H9 (cell line): ENCODE measurements at regions not wholly inside any gene's neighbourhood (a gene's known extent, or its start where the extent isn't known, plus 50 kb on each side); places are given as distances from the start of the nearest gene placed in this dataset.

Experiments
- DNase-seq: peaks from one replicate; pipeline ENCODE4 v3.0.0-alpha.2; 2017
- H2AFZ ChIP-seq: one replicate; pipeline ENCODE4 v1.6.1; 2013; ENCODE audit warnings: mild to moderate bottlenecking, low read length, control low read depth, moderate library complexity
- H2AK5ac ChIP-seq: 2 replicates; pipeline ENCODE4 v1.6.1; 2013; ENCODE audit warnings: low read length, control low read depth, mixed read lengths; ENCODE audit not compliant: insufficient read length
- H2BK120ac ChIP-seq: one replicate; pipeline ENCODE4 v1.6.1; 2013; ENCODE audit warnings: low read depth, mild to moderate bottlenecking, low read length, control low read depth, inconsistent platforms; ENCODE audit not compliant: poor library complexity, severe bottlenecking
- H2BK12ac ChIP-seq: 2 replicates; pipeline ENCODE4 v1.6.1; 2013; ENCODE audit warnings: low read length, control low read depth, mixed read lengths, low read depth; ENCODE audit not compliant: insufficient read length
- H2BK15ac ChIP-seq: 2 replicates; pipeline ENCODE4 v1.6.1; 2013; ENCODE audit warnings: low read depth, low read length, control low read depth
- H2BK20ac ChIP-seq: one replicate; pipeline ENCODE4 v1.6.1; 2013; ENCODE audit warnings: low read depth, mild to moderate bottlenecking, low read length, control low read depth, inconsistent platforms; ENCODE audit not compliant: poor library complexity, severe bottlenecking
- H2BK5ac ChIP-seq: 2 replicates; pipeline ENCODE4 v1.6.1; 2013; ENCODE audit warnings: low read length, control low read depth, mixed read lengths; ENCODE audit not compliant: insufficient read length
- H3K14ac ChIP-seq: 2 replicates; pipeline ENCODE4 v1.6.1; 2013; ENCODE audit warnings: low read length, control low read depth; ENCODE audit not compliant: insufficient read depth
- H3K18ac ChIP-seq: 2 replicates; pipeline ENCODE4 v1.6.1; 2013; ENCODE audit warnings: low read depth, mild to moderate bottlenecking, mixed read lengths, low read length, control low read depth; ENCODE audit not compliant: insufficient read length
- H3K23ac ChIP-seq: 2 replicates; pipeline ENCODE4 v1.6.1; 2013; ENCODE audit warnings: low read length, control low read depth, mixed read lengths, low read depth; ENCODE audit not compliant: insufficient read length
- H3K23me2 ChIP-seq: 2 replicates; pipeline ENCODE4 v1.6.1; 2013; ENCODE audit warnings: low read depth, mild to moderate bottlenecking, mixed read lengths, low read length, control low read depth; ENCODE audit not compliant: insufficient read length, poor library complexity, severe bottlenecking
- H3K27ac ChIP-seq: 2 replicates; pipeline ENCODE4 v1.5.1; 2013; ENCODE audit warnings: low read length, control low read depth, mixed read lengths, low read depth; ENCODE audit not compliant: insufficient read length
- H3K27me3 ChIP-seq: 2 replicates; pipeline ENCODE4 v1.6.1; 2013; ENCODE audit warnings: low read length, control low read depth, inconsistent platforms; ENCODE audit not compliant: insufficient read depth
- H3K4ac ChIP-seq: 2 replicates; pipeline ENCODE4 v1.6.1; 2013; ENCODE audit warnings: low read depth, mild to moderate bottlenecking, control low read depth, inconsistent platforms, low read length, moderate library complexity
- H3K4me1 ChIP-seq: 2 replicates; pipeline ENCODE4 v1.6.1; 2013; ENCODE audit warnings: low read length, control low read depth, inconsistent platforms; ENCODE audit not compliant: insufficient read depth
- H3K4me2 ChIP-seq: 2 replicates; pipeline ENCODE4 v1.6.1; 2013; ENCODE audit warnings: low read length, control low read depth, mixed read lengths; ENCODE audit not compliant: insufficient read length, insufficient read depth
- H3K56ac ChIP-seq: 2 replicates; pipeline ENCODE4 v1.6.1; 2013; ENCODE audit warnings: low read depth, mild to moderate bottlenecking, mixed read lengths, low read length, control low read depth; ENCODE audit not compliant: insufficient read length
- H3K79me1 ChIP-seq: 2 replicates; pipeline ENCODE4 v1.6.1; 2013; ENCODE audit warnings: low read depth, mild to moderate bottlenecking, moderate library complexity, low read length, control low read depth, inconsistent platforms; ENCODE audit not compliant: insufficient read depth, poor library complexity, severe bottlenecking
- H3K79me2 ChIP-seq: 2 replicates; pipeline ENCODE4 v1.6.1; 2013; ENCODE audit warnings: low read length, control low read depth, inconsistent platforms; ENCODE audit not compliant: insufficient read depth
- H3K9ac ChIP-seq: 2 replicates; pipeline ENCODE4 v1.6.1; 2013; ENCODE audit warnings: low read length, control low read depth, mixed read lengths; ENCODE audit not compliant: insufficient read length; ENCODE audit errors: extremely low read depth
- H3K9me3 ChIP-seq: one replicate; pipeline ENCODE4 v1.6.1; 2013; ENCODE audit warnings: low read depth, low read length, inconsistent platforms; ENCODE audit not compliant: control insufficient read depth
- H3T11ph ChIP-seq: one replicate; pipeline ENCODE4 v1.6.1; 2013; ENCODE audit warnings: mild to moderate bottlenecking, low read length, control low read depth, inconsistent platforms
- H4K20me1 ChIP-seq: one replicate; pipeline ENCODE4 v1.6.1; 2013; ENCODE audit not compliant: control insufficient read depth, insufficient read length, insufficient read depth
- H4K5ac ChIP-seq: 2 replicates; pipeline ENCODE4 v1.6.1; 2013; ENCODE audit warnings: low read depth, mild to moderate bottlenecking, mixed read lengths, low read length, control low read depth; ENCODE audit not compliant: insufficient read length
- H4K8ac ChIP-seq: replicated peaks from 2 replicates; pipeline ENCODE4 v1.6.1; 2013; ENCODE audit warnings: low read length, control low read depth, mixed read lengths, low read depth; ENCODE audit not compliant: insufficient read length
- H4K91ac ChIP-seq: 2 replicates; pipeline ENCODE4 v1.6.1; 2013; ENCODE audit warnings: low read depth, mild to moderate bottlenecking, moderate library complexity, mixed read lengths, low read length, control low read depth; ENCODE audit not compliant: insufficient read length
- H3K27ac Mint-ChIP-seq, 3 experiments: 2 replicates in 2 of 3; 3 replicates in 1 of 3; pipeline ENCODE4 v1.8.0; 2020 to 2021; ENCODE audit warnings: mixed read lengths in 3 of 3, mild to moderate bottlenecking in 1 of 3, moderate library complexity in 1 of 3
- H3K27me3 Mint-ChIP-seq: 2 replicates; pipeline ENCODE4 v1.8.0; 2021; ENCODE audit warnings: low read depth, mild to moderate bottlenecking, moderate library complexity, mixed read lengths
- H3K36me3 Mint-ChIP-seq, 3 experiments: 2 replicates in 2 of 3; 3 replicates in 1 of 3; pipeline ENCODE4 v1.8.0; 2020 to 2021; ENCODE audit warnings: low read depth in 3 of 3, mixed read lengths in 3 of 3; ENCODE audit not compliant: insufficient read depth in 1 of 3
- H3K4me1 Mint-ChIP-seq, 2 experiments: 2 replicates each; pipeline ENCODE4 v1.8.0; 2020; ENCODE audit warnings: mixed read lengths in 2 of 2
- H3K4me3 Mint-ChIP-seq, 2 experiments: 2 replicates in 1 of 2; 3 replicates in 1 of 2; pipeline ENCODE4 v1.8.0; 2020 to 2021; ENCODE audit warnings: mild to moderate bottlenecking in 2 of 2, mixed read lengths in 2 of 2, moderate library complexity in 1 of 2
- H3K9me3 Mint-ChIP-seq, 2 experiments: 2 replicates in 1 of 2; 3 replicates in 1 of 2; pipeline ENCODE4 v1.8.0; 2020; ENCODE audit warnings: mild to moderate bottlenecking in 2 of 2, mixed read lengths in 2 of 2, moderate library complexity in 1 of 2
- whole genome bisulfite sequencing: extraction: QIAGEN DNeasy Blood & Tissue Kit; methylation state at CpG from one replicate; pipeline ENCODE4 v1.1.7; 2013; ENCODE audit warnings: missing lambda C conversion rate, low lambda C conversion rate, mixed read lengths; ENCODE audit not compliant: insufficient read length; ENCODE audit errors: extremely low coverage; 5-methylcytosine and 5-hydroxymethylcytosine counted together
- TF ChIP-seq, protein P1 (sequence below): fragments of 200-600 bp; sonication (generic); conservative IDR thresholded peaks from 3 replicates; pipeline ENCODE4 v1.8.0; 2021; ENCODE audit warnings: antibody characterized with exemption, mild to moderate bottlenecking

DNA sequence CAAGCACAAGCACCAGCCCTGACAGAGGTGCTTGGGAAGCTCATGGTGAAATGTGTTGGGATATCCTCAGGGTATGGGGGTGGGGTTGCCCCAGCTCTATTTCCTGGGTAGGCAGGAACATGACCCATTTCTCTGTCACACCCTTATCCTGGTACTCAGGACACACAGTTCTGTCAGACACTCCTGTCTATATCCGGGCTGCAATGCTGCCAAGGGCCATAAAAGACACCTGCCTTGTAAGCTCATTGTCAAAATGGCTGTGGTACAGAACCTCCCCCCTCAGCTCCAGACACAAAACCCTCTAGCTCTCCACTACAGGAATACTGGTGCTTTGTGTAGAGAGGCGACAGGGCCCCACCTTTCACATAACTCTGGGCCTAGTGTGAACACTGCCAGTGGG is 636.7 kb downstream of the PLA2G4A start:
- Histone ChIP-seq H2BK15ac (no peak overlapping the region), H2BK20ac (no peak overlapping the region), H2BK5ac (no peak overlapping the region), H3K4ac (no peak overlapping the region), H3K79me2 (no peaks in the 10 kb centered on the region), H4K5ac (no peak overlapping the region), H2AK5ac (no peak overlapping the region), H3T11ph (no peak overlapping the region), H2BK120ac (no peak overlapping the region), H2BK12ac (no peak overlapping the region), H3K79me1 (no peaks in the 10 kb centered on the region), H3K4me1 (peaks cover 6% of the 10 kb centered on the region; the same call in 1 of the 2 replicates), H3K23ac (no peak overlapping the region), H3K27me3 (no peaks in the 10 kb centered on the region), H4K20me1 (no peaks in the 10 kb centered on the region), H3K9me3 (no peaks in the 10 kb centered on the region), H3K18ac (no peak overlapping the region), H3K27ac (no peak overlapping the region), H3K4me2 (no peak overlapping the region), H3K14ac (no peak overlapping the region), H2AFZ (no peak overlapping the region), H4K91ac (no peak overlapping the region), H3K9ac (no peak overlapping the region), H3K23me2 (no peaks in the 10 kb centered on the region), H4K8ac (no peak overlapping the region), H3K56ac (no peak overlapping the region)
- no peak overlapping the region for H3K4me3 Mint-ChIP-seq
- WGBS = no CpG with 5 or more reads among the region's 2 CpGs
- H3K9me3 Mint-ChIP-seq = peaks cover 0 to 8% of the 10 kb centered on the region in 2 experiments; a peak in 4 of 5 replicates
- peaks cover 4 to 17% (median 11%) of the 10 kb centered on the region in 3 experiments; a peak in 6 of 7 replicates for H3K36me3 Mint-ChIP-seq
- TF ChIP-seq, protein P1, sequence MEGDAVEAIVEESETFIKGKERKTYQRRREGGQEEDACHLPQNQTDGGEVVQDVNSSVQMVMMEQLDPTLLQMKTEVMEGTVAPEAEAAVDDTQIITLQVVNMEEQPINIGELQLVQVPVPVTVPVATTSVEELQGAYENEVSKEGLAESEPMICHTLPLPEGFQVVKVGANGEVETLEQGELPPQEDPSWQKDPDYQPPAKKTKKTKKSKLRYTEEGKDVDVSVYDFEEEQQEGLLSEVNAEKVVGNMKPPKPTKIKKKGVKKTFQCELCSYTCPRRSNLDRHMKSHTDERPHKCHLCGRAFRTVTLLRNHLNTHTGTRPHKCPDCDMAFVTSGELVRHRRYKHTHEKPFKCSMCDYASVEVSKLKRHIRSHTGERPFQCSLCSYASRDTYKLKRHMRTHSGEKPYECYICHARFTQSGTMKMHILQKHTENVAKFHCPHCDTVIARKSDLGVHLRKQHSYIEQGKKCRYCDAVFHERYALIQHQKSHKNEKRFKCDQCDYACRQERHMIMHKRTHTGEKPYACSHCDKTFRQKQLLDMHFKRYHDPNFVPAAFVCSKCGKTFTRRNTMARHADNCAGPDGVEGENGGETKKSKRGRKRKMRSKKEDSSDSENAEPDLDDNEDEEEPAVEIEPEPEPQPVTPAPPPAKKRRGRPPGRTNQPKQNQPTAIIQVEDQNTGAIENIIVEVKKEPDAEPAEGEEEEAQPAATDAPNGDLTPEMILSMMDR = no peak
- DNase-seq = no peak
- peaks cover 22 to 23% of the 10 kb centered on the region in 2 experiments for H3K4me1 Mint-ChIP-seq
- H3K27ac Mint-ChIP-seq = no peak overlapping the region; a peak in 1 of 7 replicates
- H3K27me3 Mint-ChIP-seq = no peaks in the 10 kb centered on the region
